Activated CD4-positive, alpha-beta T cell treated with anti-CD3 and anti-CD28 coated beads, Interleukin-2, amount 10 ng/mL, durations not matched to agents 7 days and 5 days (primary cell): ENCODE measurements at regions not wholly inside any gene's neighbourhood (a gene's known extent, or its start where the extent isn't known, plus 50 kb on each side); places are given as distances from the start of the nearest gene placed in this dataset.

Experiments
- CTCF ChIA-PET: fragments of 350-600 bp; sonication (Branson Sonifier 250); formaldehyde crosslinking; loops from one replicate; lab custom pipeline; 2021; ENCODE audit warnings: antibody characterized with exemption; lab: Charles Lee
- POLR2A ChIA-PET: fragments of 350-600 bp; sonication (Branson Sonifier 250); formaldehyde crosslinking; loops from one replicate; lab custom pipeline; 2021; ENCODE audit warnings: antibody characterized with exemption; lab: Charles Lee
- DNase-seq: peaks from one replicate; pipeline ENCODE4 v3.0.0-alpha.2; 2020
- H3K27ac Mint-ChIP-seq: one replicate; pipeline ENCODE4 v1.8.0; 2021; ENCODE audit warnings: mild to moderate bottlenecking, moderate library complexity, mixed read lengths
- H3K27me3 Mint-ChIP-seq: one replicate; pipeline ENCODE4 v1.8.0; 2021; ENCODE audit warnings: mixed read lengths
- H3K36me3 Mint-ChIP-seq: one replicate; pipeline ENCODE4 v1.8.0; 2021; ENCODE audit warnings: low read depth, mixed read lengths
- H3K4me1 Mint-ChIP-seq: one replicate; pipeline ENCODE4 v1.8.0; 2021; ENCODE audit warnings: mixed read lengths
- H3K4me3 Mint-ChIP-seq: one replicate; pipeline ENCODE4 v1.8.0; 2021; ENCODE audit warnings: mild to moderate bottlenecking, moderate library complexity, mixed read lengths
- H3K9me3 Mint-ChIP-seq: one replicate; pipeline ENCODE4 v1.8.0; 2021; ENCODE audit warnings: mixed read lengths

DNA sequence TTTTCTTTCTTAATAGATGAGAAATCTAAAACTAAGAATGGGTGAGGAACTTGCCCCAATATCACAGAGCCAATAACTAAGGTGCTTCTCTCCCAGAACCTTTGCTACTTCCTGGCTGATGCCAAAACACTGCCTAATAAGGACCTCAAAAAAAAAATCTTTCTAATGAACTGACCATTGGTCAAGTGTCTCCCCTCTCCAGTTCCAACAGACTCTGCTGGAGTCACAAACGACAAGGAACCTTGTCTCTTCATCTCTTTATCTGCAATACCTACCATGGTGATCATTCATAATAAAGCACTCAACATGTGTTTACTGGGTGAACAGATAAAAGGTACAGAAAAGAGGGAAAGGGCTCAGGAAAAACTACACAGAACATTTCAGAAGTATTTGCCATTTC is 197.4 kb downstream of the LTN1 start:
- ChIA-PET POLR2A (no interaction called here), CTCF (no interaction called here)
- peaks cover 28% of the 10 kb centered on the region for H3K36me3 Mint-ChIP-seq
- no peaks in the 10 kb centered on the region for H3K27me3 Mint-ChIP-seq
- H3K4me1 Mint-ChIP-seq, result no peaks in the 10 kb centered on the region
- DNase-seq, result no peak
- no peak overlapping the region for H3K4me3 Mint-ChIP-seq
- H3K27ac Mint-ChIP-seq, result no peak overlapping the region
- peaks cover 4% of the 10 kb centered on the region for H3K9me3 Mint-ChIP-seq

DNA sequence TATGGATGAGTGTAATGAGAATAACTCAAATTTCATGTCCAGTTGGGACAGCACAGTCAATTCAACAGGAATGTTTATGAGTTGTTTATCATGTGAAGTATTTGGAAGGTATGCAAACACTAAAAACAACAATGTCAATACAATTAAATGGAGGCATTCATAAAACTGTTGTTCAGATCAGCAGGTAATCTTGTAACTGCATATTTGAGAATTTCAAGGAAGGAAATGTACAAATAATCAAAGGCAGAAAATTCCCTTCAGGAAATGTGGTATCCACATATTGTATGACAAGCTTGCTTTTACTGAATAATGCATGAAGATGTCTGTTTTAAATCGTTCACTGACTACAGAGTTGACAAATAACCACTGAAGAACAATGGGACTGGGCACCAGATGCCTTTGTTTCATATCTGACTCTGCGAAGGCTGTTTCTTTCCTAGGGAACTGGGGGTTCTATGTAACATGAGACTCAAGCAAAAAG is 198.3 kb downstream of the LTN1 start:
- Mint-ChIP-seq H3K4me1 (no peaks in the 10 kb centered on the region), H3K27me3 (no peaks in the 10 kb centered on the region), H3K27ac (no peak overlapping the region), H3K4me3 (no peak overlapping the region), H3K9me3 (peaks cover 4% of the 10 kb centered on the region), H3K36me3 (peaks cover 20% of the 10 kb centered on the region)
- DNase-seq, result no peak
- CTCF ChIA-PET, result no interaction called here
- POLR2A ChIA-PET, result no interaction called here

DNA sequence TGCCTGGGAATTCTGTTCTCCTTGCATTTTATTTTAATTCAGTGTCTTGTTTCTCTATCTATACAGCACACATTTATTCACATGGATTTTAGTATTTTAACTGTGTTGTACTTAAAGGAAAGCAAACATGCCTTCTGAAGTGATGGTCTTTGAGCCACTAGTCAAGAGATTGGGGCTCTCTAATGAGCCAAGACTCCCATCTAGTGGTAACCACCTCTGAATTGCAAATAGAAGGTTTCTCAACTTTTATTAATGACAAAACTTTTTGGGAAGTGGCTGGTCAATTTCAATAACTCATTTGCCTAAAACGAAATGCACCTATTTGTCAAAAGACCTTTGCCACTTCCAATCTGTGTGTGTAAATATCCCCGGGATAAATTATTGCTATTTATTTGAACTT is 199.6 kb downstream of the LTN1 start:
- H3K4me1 Mint-ChIP-seq, result no peaks in the 10 kb centered on the region
- POLR2A ChIA-PET, result no interaction called here
- peaks cover 12% of the 10 kb centered on the region for H3K36me3 Mint-ChIP-seq
- H3K27me3 Mint-ChIP-seq, result no peaks in the 10 kb centered on the region
- no peaks in the 10 kb centered on the region for H3K9me3 Mint-ChIP-seq
- no peak overlapping the region for H3K27ac Mint-ChIP-seq
- CTCF ChIA-PET, result no interaction called here
- no peak overlapping the region for H3K4me3 Mint-ChIP-seq
- DNase-seq, result no peak

DNA sequence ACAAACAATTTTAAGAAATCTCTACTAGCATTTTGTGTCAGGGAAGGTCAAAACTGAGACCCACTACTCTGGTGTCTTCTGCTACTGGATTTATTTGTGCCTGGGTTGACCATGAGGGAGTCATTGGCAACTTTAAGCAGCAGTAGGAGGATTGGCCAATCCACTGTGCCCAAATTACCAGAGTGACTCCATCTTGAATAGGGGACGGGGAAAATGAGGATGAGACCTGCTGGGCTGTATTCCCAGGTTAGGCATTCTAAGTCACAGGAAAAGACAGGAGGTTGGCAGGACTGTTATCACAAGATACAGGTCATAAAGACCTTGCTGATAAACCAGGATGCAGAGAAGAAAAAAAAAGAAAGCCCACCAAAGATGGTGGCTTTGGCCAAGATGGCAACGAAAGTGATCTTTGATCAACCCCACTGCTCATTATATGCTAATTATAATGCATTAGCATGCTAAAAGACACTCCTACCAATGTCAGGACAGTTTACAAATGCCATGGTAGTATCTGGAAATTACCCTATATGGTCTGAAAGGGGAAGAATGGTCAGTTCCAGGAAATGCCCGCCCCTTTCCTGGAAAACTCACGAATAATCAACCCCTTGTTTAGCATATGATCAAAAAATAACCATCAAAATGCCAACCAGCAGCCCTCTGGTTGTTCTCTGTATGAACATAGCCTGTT is 200.9 kb downstream of the LTN1 start:
- DNase-seq, result no peak
- Mint-ChIP-seq H3K27ac (no peak overlapping the region), H3K27me3 (no peaks in the 10 kb centered on the region), H3K4me1 (no peaks in the 10 kb centered on the region), H3K9me3 (peaks cover 5% of the 10 kb centered on the region), H3K4me3 (no peak overlapping the region), H3K36me3 (peaks cover 6% of the 10 kb centered on the region)
- ChIA-PET POLR2A (no interaction called here), CTCF (no interaction called here)

DNA sequence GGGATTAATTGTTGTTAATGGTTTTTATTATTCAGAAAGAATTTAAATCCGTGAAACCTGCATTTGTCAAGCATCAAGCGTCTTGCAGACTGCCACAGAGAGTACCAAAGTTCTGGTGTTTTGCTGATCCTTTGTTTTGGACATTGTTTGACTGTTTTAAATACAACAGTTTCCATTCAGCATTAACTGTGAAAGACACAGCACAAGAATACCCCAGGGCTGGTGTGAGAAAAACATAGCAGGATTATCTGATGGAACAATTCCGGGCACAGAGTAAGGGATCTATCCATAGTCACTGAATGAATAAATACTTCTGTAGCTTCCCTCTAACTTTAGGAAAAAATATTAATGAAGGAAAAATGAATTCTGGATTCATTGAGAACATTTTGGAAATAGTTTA is 202.3 kb downstream of the LTN1 start:
- no peak for DNase-seq
- CTCF ChIA-PET, result interaction anchor here (0.6 kb wide), 1 partner anchor 267 kb away, joined by 3 read pairs; no protein-coding TSS in a partner anchor
- Mint-ChIP-seq H3K4me1 (no peaks in the 10 kb centered on the region), H3K4me3 (no peak overlapping the region), H3K9me3 (peaks cover 13% of the 10 kb centered on the region), H3K27me3 (no peaks in the 10 kb centered on the region), H3K27ac (no peak overlapping the region), H3K36me3 (peaks cover 14% of the 10 kb centered on the region)
- POLR2A ChIA-PET, result no interaction called here

DNA sequence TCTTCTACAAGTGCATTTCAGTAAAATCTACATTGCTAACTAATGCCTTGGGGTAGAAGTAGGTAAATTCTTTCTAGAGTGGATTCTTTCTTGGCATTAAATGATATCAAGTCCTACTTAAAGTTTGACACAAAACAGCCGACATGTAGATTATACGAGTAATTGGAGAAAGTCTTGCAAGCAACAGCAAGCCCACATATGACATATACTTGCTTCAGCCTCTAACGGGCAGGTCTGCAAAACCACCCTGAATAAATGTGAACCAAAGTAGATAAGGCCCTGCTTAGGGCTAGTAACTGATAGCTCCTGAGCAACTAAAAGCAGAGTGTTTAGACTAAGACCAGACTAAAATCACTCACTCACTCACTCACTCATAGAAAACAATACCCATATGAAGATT is 203.2 kb downstream of the LTN1 start:
- no peaks in the 10 kb centered on the region for H3K27me3 Mint-ChIP-seq
- no peak overlapping the region for H3K27ac Mint-ChIP-seq
- H3K4me1 Mint-ChIP-seq, result no peaks in the 10 kb centered on the region
- DNase-seq, result no peak
- H3K36me3 Mint-ChIP-seq, result peaks cover 22% of the 10 kb centered on the region
- CTCF ChIA-PET, result no interaction called here
- POLR2A ChIA-PET, result no interaction called here
- no peak overlapping the region for H3K4me3 Mint-ChIP-seq
- H3K9me3 Mint-ChIP-seq, result peaks cover 19% of the 10 kb centered on the region

DNA sequence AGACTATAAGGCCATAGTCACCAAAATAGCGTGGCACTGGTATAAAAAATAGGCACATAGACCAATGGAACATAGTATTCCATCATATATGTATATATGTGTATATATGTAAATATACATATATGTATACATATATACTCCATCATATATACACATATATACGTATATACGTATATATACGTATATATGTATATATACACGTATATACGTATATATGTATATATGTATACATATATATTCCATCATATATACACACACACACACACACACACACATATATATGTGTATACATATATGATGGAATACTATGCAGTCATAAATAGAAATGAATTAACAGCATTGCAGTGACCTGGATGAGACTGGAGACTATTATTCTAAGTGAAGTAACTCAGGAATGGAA is 204.6 kb downstream of the LTN1 start:
- H3K27ac Mint-ChIP-seq, result no peak overlapping the region

DNA sequence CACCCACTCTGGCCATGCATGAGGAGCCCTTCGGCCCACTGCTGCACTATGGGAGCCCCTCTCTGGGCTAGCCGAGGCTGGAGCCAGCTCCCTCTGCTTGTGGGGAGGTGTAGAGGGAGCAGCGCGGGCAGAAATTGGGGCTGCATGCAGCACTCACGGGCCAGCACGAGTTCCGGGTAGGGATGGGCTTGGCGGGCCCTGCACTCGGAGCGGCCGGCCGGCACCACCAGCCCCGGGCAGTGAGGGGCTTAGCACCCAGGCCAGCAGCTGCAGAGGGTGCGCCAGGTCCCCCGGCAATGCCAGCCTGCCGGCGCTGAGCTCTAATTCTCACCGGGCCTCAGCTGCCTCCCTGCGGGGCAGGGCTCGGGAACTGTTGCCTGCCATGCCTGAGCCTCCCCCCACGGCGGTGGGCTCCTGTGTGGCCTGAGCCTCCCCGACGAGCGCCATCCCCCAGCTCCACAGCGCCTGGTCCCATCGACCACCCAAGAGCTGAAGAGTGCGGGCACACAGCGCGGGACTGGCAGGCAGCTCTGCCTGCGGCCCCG is 209.0 kb downstream of the LTN1 start:
- H3K4me1 Mint-ChIP-seq, result no peaks in the 10 kb centered on the region
- H3K4me3 Mint-ChIP-seq, result no peak overlapping the region
- no peak overlapping the region for H3K27ac Mint-ChIP-seq
- DNase-seq, result no peak
- ChIA-PET POLR2A (no interaction called here), CTCF (interaction anchor here (1.4 kb wide), 1 partner anchor 39 kb away, joined by 4 read pairs; no protein-coding TSS in a partner anchor)
- H3K27me3 Mint-ChIP-seq, result no peaks in the 10 kb centered on the region
- peaks cover 19% of the 10 kb centered on the region for H3K9me3 Mint-ChIP-seq
- peaks cover 21% of the 10 kb centered on the region for H3K36me3 Mint-ChIP-seq

More for the DNA sequence above, 204.6 kb downstream of the LTN1 start:
- Mint-ChIP-seq H3K36me3 (peaks cover 23% of the 10 kb centered on the region), H3K9me3 (peaks cover 19% of the 10 kb centered on the region), H3K27me3 (no peaks in the 10 kb centered on the region), H3K4me3 (no peak overlapping the region), H3K4me1 (no peaks in the 10 kb centered on the region)
- no peak for DNase-seq
- ChIA-PET POLR2A (no interaction called here), CTCF (no interaction called here)

DNA sequence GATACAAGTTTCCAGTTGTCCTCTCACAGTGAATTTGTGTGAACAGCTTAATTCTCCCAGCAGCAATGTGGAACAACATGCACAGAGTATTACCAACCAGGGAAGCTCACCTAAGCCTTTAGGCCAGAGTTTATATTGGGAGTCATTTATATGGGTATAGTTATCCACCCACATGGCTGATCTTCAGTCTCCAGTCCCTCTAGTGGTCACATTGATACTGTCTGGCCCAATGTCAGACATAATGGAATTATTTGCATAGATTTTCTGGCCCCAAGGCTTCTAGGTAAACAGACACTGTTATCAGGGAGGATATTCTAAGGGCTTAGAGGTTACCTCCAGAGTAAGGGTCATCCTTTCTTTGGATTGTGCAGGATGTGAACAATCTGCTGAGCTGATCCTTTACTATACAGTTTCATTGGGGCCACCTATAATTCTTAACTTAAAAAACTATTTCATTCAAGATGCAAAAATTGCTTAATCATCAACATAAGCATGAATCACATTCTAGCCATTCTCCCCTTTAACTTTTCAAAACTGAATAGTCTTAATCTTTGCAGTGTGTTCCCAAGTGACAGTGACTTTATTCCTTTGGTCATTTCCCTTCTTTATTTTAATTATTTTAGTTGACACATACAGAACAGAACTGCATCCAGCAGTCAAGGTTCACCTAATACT is 210.9 kb downstream of the LTN1 start:
- no peak overlapping the region for H3K27ac Mint-ChIP-seq
- POLR2A ChIA-PET, result no interaction called here
- no peaks in the 10 kb centered on the region for H3K27me3 Mint-ChIP-seq
- no peak overlapping the region for H3K4me3 Mint-ChIP-seq
- peaks cover 21% of the 10 kb centered on the region for H3K36me3 Mint-ChIP-seq
- peak; percentile 13 for DNase-seq
- CTCF ChIA-PET, result interaction anchor here (0.7 to 1.0 kb wide), 2 partner anchors 19 to 41 kb away, joined by 3 to 4 read pairs; no protein-coding TSS in a partner anchor
- H3K9me3 Mint-ChIP-seq, result peaks cover 14% of the 10 kb centered on the region
- H3K4me1 Mint-ChIP-seq, result no peaks in the 10 kb centered on the region

DNA sequence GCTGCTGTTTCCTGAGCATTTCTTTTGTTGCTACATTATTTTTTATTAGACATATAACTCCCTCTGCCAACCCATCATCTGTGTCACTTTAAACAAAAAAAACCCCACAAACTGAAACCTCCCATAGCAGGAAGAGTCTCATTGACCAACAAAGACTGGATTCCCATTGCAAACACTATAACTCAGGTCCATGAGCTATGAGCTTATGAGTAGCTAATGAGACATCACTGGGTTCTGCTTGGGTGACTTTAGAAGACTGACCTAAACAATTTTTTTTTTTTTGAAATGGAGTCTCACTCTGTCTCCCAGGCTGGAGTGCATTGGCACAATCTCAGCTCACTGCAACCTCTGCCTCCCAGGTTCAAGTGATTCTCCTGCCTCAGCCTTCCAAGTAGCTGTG is 212.8 kb downstream of the LTN1 start:
- peaks cover 21% of the 10 kb centered on the region for H3K36me3 Mint-ChIP-seq
- POLR2A ChIA-PET, result interaction anchor here (0.6 kb wide), 1 partner anchor 14 kb away, joined by 6 read pairs; no protein-coding TSS in a partner anchor
- H3K27ac Mint-ChIP-seq, result no peak overlapping the region
- peaks cover 2% of the 10 kb centered on the region for H3K9me3 Mint-ChIP-seq
- H3K27me3 Mint-ChIP-seq, result no peaks in the 10 kb centered on the region
- peaks cover 11% of the 10 kb centered on the region for H3K4me1 Mint-ChIP-seq
- CTCF ChIA-PET, result interaction anchor here (1.2 kb wide), 1 partner anchor 13 kb away, joined by 3 read pairs; no protein-coding TSS in a partner anchor
- H3K4me3 Mint-ChIP-seq, result no peak overlapping the region
- DNase-seq, result no peak

DNA sequence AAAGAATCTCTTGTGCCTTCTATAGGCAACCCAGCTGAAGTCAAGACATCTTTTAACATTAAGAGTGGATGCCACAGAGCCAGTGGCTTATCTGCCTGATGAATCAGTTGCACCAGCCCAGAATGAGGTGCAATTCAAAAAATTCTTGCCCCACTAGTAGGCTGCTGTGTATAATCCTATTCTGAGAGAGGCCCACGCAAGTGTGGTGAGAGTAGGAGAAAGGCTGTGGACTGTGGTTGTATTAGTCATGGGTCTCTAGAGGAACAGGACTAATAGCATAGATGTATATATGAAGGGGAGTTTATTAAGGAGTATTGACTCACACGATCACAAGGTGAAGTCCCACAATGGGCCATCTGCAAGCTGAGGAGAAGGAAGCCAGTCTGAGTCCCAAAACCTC is 216.4 kb downstream of the LTN1 start:
- DNase-seq, result no peak
- Mint-ChIP-seq H3K27ac (no peak overlapping the region), H3K4me3 (no peak overlapping the region), H3K27me3 (no peaks in the 10 kb centered on the region), H3K36me3 (peaks cover 17% of the 10 kb centered on the region), H3K9me3 (no peaks in the 10 kb centered on the region), H3K4me1 (peaks cover 13% of the 10 kb centered on the region)
- ChIA-PET POLR2A (no interaction called here), CTCF (no interaction called here)

DNA sequence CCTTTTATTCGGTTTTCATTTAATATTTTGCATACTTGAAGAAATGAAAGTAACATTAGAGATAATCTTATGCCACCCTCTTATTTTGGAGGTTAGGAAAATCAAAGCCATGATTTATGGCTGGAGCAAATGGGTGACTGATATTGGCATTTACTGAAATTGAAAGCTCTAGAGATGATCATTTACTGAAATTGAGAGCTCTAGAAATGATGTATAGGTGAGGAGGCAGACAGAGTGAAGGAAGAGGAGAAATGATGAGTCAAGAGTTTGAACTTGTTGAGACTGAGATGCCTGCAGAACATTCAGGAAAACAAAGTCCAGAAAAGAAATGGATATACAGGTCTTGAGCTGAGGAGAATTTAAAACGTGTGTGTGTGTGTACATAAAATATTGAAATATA is 217.6 kb downstream of the LTN1 start:
- Mint-ChIP-seq H3K4me3 (no peak overlapping the region), H3K27me3 (no peaks in the 10 kb centered on the region), H3K36me3 (peaks cover 23% of the 10 kb centered on the region), H3K27ac (no peak overlapping the region), H3K4me1 (peaks cover 20% of the 10 kb centered on the region), H3K9me3 (peaks cover 5% of the 10 kb centered on the region)
- ChIA-PET POLR2A (no interaction called here), CTCF (interaction anchor here (1.0 kb wide), 1 partner anchor 60 kb away, joined by 3 read pairs; no protein-coding TSS in a partner anchor)
- DNase-seq, result no peak

DNA sequence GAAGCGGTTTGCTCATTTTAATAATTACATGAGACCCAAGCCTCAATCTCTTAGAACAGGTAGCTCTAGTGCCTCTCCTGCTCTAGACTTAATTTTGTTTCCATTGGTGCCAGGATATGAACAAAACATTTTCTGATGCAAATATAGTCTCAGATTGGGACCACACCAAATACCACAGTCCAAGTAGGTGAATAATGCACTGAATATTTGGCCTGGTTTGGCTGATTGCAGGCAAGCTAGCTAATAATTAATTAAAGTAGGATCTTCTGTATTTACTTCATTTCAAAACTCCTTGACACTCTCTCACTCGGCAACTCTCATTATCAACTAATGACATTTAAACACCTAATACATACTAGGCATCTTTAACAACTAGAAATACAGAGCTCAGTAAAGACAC is 219.6 kb downstream of the LTN1 start:
- peaks cover 5% of the 10 kb centered on the region for H3K9me3 Mint-ChIP-seq
- H3K4me1 Mint-ChIP-seq, result peaks cover 21% of the 10 kb centered on the region
- H3K27me3 Mint-ChIP-seq, result no peaks in the 10 kb centered on the region
- no peak for DNase-seq
- ChIA-PET CTCF (interaction anchor here (1.4 kb wide), 1 partner anchor 10 kb away, joined by 3 read pairs; no protein-coding TSS in a partner anchor), POLR2A (no interaction called here)
- H3K27ac Mint-ChIP-seq, result no peak overlapping the region
- H3K36me3 Mint-ChIP-seq, result peaks cover 19% of the 10 kb centered on the region
- H3K4me3 Mint-ChIP-seq, result no peak overlapping the region
